ENCODE measurements at regions not wholly inside any gene's neighbourhood (a gene's known extent, or its start where the extent isn't known, plus 50 kb on each side); places are given as distances from the start of the nearest gene placed in this dataset.

- no peak for DNase-seq (ENCODE audit: low spot score in 2 of 2)
- no peak for TF ChIP-seq CTCF (IDR thresholded peaks at IDR 0.05)
- no peak for TF ChIP-seq EP300 (IDR thresholded peaks at IDR 0.05)
- TF ChIP-seq POLR2A (IDR thresholded peaks at IDR 0.05): no peak
- TF ChIP-seq POLR2AphosphoS5 (IDR thresholded peaks at IDR 0.05): no peak
- WGBS: 97% methylated on average over 1 of the region's 1 CpG
- no peak overlapping the region for H3K27ac ChIP-seq
- no peak overlapping the region for H3K4me3 ChIP-seq
- H3K9me3 ChIP-seq: no peaks in the 10 kb centered on the region
- H3K27me3 ChIP-seq: no peaks in the 10 kb centered on the region
- no peaks in the 10 kb centered on the region for H3K36me3 ChIP-seq
- H3K4me1 ChIP-seq: no peaks in the 10 kb centered on the region
These were observed 568.8 kb upstream of the ADARB2 start for GRCh38 chr10:2306081-2306480.

- no peaks in the 10 kb centered on the region for H3K36me3 ChIP-seq
- no peaks in the 10 kb centered on the region for H3K9me3 ChIP-seq
- H3K4me3 ChIP-seq: no peak overlapping the region
- no peaks in the 10 kb centered on the region for H3K4me1 ChIP-seq
- H3K27me3 ChIP-seq: no peaks in the 10 kb centered on the region
- H3K27ac ChIP-seq: no peak overlapping the region
- TF ChIP-seq CTCF (IDR thresholded peaks at IDR 0.05) (no peak), EP300 (IDR thresholded peaks at IDR 0.05) (no peak), POLR2AphosphoS5 (IDR thresholded peaks at IDR 0.05) (no peak), POLR2A (IDR thresholded peaks at IDR 0.05) (no peak)
- 66% methylated on average over 2 of the region's 2 CpGs for WGBS
- DNase-seq (ENCODE audit: low spot score in 2 of 2): no peak
These were observed 565.8 kb upstream of the ADARB2 start for GRCh38 chr10:2303169-2303568.

- H3K4me3 ChIP-seq: no peak overlapping the region
- no peak overlapping the region for H3K27ac ChIP-seq
- no peaks in the 10 kb centered on the region for H3K9me3 ChIP-seq
- no peaks in the 10 kb centered on the region for H3K36me3 ChIP-seq
- H3K4me1 ChIP-seq: no peaks in the 10 kb centered on the region
- no peaks in the 10 kb centered on the region for H3K27me3 ChIP-seq
- TF ChIP-seq POLR2A (IDR thresholded peaks at IDR 0.05) (no peak), CTCF (IDR thresholded peaks at IDR 0.05) (no peak), POLR2AphosphoS5 (IDR thresholded peaks at IDR 0.05) (no peak), EP300 (IDR thresholded peaks at IDR 0.05) (no peak)
- no peak for DNase-seq (ENCODE audit: low spot score in 2 of 2)
- 90% methylated on average over 8 of the region's 8 CpGs for WGBS
These were observed 563.9 kb upstream of the ADARB2 start for GRCh38 chr10:2301227-2301626.

GRCh38 chr10:2300231-2300630, 562.9 kb upstream of the ADARB2 start:
- H3K36me3 ChIP-seq: no peaks in the 10 kb centered on the region
- H3K4me3 ChIP-seq: no peak overlapping the region
- TF ChIP-seq POLR2AphosphoS5 (IDR thresholded peaks at IDR 0.05): no peak
- TF ChIP-seq POLR2A (IDR thresholded peaks at IDR 0.05): no peak
- no peak for TF ChIP-seq EP300 (IDR thresholded peaks at IDR 0.05)
- TF ChIP-seq CTCF (IDR thresholded peaks at IDR 0.05): no peak
- H3K27me3 ChIP-seq: no peaks in the 10 kb centered on the region
- WGBS: 59% methylated on average over 3 of the region's 3 CpGs
- H3K9me3 ChIP-seq: no peaks in the 10 kb centered on the region
- H3K27ac ChIP-seq: no peak overlapping the region
- DNase-seq (ENCODE audit: low spot score in 2 of 2): no peak
- no peaks in the 10 kb centered on the region for H3K4me1 ChIP-seq

- TF ChIP-seq CTCF (IDR thresholded peaks at IDR 0.05): no peak
- TF ChIP-seq EP300 (IDR thresholded peaks at IDR 0.05): no peak
- no peak for TF ChIP-seq POLR2A (IDR thresholded peaks at IDR 0.05)
- Histone ChIP-seq H3K27ac (no peak overlapping the region), H3K4me3 (no peak overlapping the region), H3K9me3 (no peaks in the 10 kb centered on the region), H3K4me1 (no peaks in the 10 kb centered on the region), H3K27me3 (no peaks in the 10 kb centered on the region), H3K36me3 (no peaks in the 10 kb centered on the region)
- DNase-seq (ENCODE audit: low spot score in 2 of 2): no peak
- WGBS: 83% methylated on average over 6 of the region's 6 CpGs
These were observed 559.0 kb upstream of the ADARB2 start for GRCh38 chr10:2296179-2296891.

All from suprapubic skin (tissue), 4 donors.